Heart left ventricle (tissue), 16 donors: ENCODE measurements at regions not wholly inside any gene's neighbourhood (a gene's known extent, or its start where the extent isn't known, plus 50 kb on each side); places are given as distances from the start of the nearest gene placed in this dataset.

ENCODE experiments used
- ATAC-seq, 4 donors: fragments of 200-7000 bp; cut with Tn5 transposase; one replicate each; pipeline ENCODE4 v1.9.1; 2020 to 2022; ENCODE audit warnings: moderate library complexity in 4 of 4, mild to moderate bottlenecking in 3 of 4, moderate number of reproducible peaks in 1 of 4
- DNase-seq, 5 donors: peaks; one replicate each; pipeline ENCODE4 v3.0.0-alpha.2; 2020
- H3K27ac ChIP-seq, 12 donors: fragments of 200-600 bp; sonication (generic) in 4 of 12; one replicate each; pipeline versions ENCODE4 v1.5.0 to v1.8.0; 2016 to 2022; ENCODE audit warnings: mild to moderate bottlenecking in 2 of 12
- H3K27me3 ChIP-seq, 9 donors: fragments of 200-600 bp; sonication (generic) in 2 of 9; one replicate each; pipeline versions ENCODE4 v1.5.1 to v1.8.0; 2016 to 2022; ENCODE audit warnings: mild to moderate bottlenecking in 3 of 9
- H3K36me3 ChIP-seq, 9 donors: fragments of 200-600 bp; sonication (generic) in 2 of 9; one replicate each; pipeline versions ENCODE4 v1.5.0 to v1.8.0; 2018 to 2022; ENCODE audit warnings: mild to moderate bottlenecking in 2 of 9
- H3K4me1 ChIP-seq, 12 donors: fragments of 200-600 bp; sonication (generic) in 4 of 12; one replicate each; pipeline versions ENCODE4 v1.5.0 to v1.8.0; 2016 to 2022; ENCODE audit warnings: mild to moderate bottlenecking in 3 of 12
- H3K4me3 ChIP-seq, 12 donors: fragments of 200-600 bp; sonication (generic) in 4 of 12; one replicate each; pipeline versions ENCODE4 v1.5.0 to v1.8.0; 2017 to 2022; ENCODE audit warnings: mild to moderate bottlenecking in 9 of 12, moderate library complexity in 4 of 12
- H3K9me3 ChIP-seq, 12 donors: fragments of 200-600 bp; sonication (generic) in 4 of 12; one replicate each; pipeline versions ENCODE4 v1.5.0 to v1.8.0; 2016 to 2022; ENCODE audit warnings: mild to moderate bottlenecking in 1 of 12
- CTCF ChIP-seq, 12 donors: fragments of 200-600 bp; sonication (generic) in 4 of 12; IDR thresholded peaks; one replicate each; pipeline versions ENCODE4 v1.5.0 to v1.8.0; 2018 to 2022; ENCODE audit warnings: antibody characterized with exemption in 12 of 12, mild to moderate bottlenecking in 5 of 12
- POLR2A ChIP-seq, 2 donors: fragments of 450-650 bp; IDR thresholded peaks; one replicate each; pipeline ENCODE4 v1.6.1; 2017; ENCODE audit warnings: antibody characterized with exemption in 2 of 2, mild to moderate bottlenecking in 2 of 2, moderate library complexity in 2 of 2
- WGBS, 4 donors: extraction: QIAGEN DNeasy Blood & Tissue Kit in 2 of 4; methylation state at CpG; one replicate each; pipeline versions ENCODE4 v1.1.5 to v1.1.7; 2013 to 2018; 5-methylcytosine and 5-hydroxymethylcytosine counted together
- intact Hi-C, 10 donors: fragments of 100-400 bp; cut with DNase I; formaldehyde crosslinking; loops; one replicate each; pipeline versions ENCODE4 v1.11.1 to v1.14.2; 2022
- donor health status: ischemic (EF 13 %, LVEDD 7.1; RV severe dilation, severe dysfunction).
- donor health status: healthy with polysubstance abuse.
- donor health status: DM: no; HTN: yes; CAD: no.
- donor health status: DM: no; HTN: no; CAD: no.
- donor health status: ischemic (EF 25% LVEDD 6.9; RV normal size, moderate dysfunction).
- donor health status: ischemic (EF 25% LVEDD 5.7; RV mildly dilated, moderate dysfunction).
- donor health status: healthy.
- donor health status: DM: yes; HTN: yes; CAD: no.
- donor health status: ischemic (EF 35%, LVEDD 5.7; RV mildly dilated, moderate dysfunction).
- donor health status: nonischemic (EF 11% LVEDD 7.7; RV severe dilation, severe dysfunction).
- donor health status: DM: yes; HTN: yes; CAD: no.
- donor health status: PGD.
- donor health status: ischemic (EF 29% LVEDD 5.4; RV normal size, mild dysfunction).
- donor health status: nonischemic (EF 23%, LVEDD 6.1; RV moderate dilation, normal function).

- TF ChIP-seq CTCF (IDR thresholded peaks at IDR 0.05) = peak in 7 of 12 donors; percentile 11 to 42 (median 25)
- no peak for TF ChIP-seq POLR2A (IDR thresholded peaks at IDR 0.05)
- DNase-seq = peak in 1 of 5 donors; percentile 6
These were observed 648.5 kb upstream of the LRRN3 start for GRCh38 chr7:110442381-110442837.

DNA sequence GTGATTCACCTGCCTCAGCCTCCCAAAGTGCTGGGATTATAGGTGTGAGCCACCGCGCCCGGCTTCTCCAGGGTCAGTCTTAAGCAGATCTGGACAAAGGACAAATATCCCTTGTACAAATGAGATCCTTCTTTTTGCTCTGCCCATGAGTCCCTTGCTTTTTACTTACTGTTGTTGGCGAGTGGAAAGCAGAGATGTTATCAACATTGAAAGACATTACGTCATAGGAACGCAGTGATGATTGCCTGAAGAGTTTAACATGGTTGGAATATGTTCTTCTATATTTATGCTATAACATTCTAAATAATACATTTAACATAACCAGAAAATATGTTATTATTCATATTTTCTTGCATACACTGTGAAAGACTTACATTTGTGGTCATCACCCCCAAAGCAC is 644.3 kb upstream of the LRRN3 start:
- Histone ChIP-seq H3K36me3 (no peaks in the 10 kb centered on the region), H3K4me3 (no peak overlapping the region), H3K27me3 (no peaks in the 10 kb centered on the region), H3K4me1 (no peaks in the 10 kb centered on the region), H3K9me3 (no peaks in the 10 kb centered on the region), H3K27ac (no peak overlapping the region)
- TF ChIP-seq POLR2A (IDR thresholded peaks at IDR 0.05) (no peak), CTCF (IDR thresholded peaks at IDR 0.05) (no peak)
- DNase-seq (no peak), ATAC-seq (no peak)
- 89 to 93% (median 92%) methylated on average over 6 of the region's 6 CpGs for WGBS, 4 donors
- intact Hi-C loops = no loop called here

More at GRCh38 chr7:110442381-110442837, 648.5 kb upstream of the LRRN3 start:
- no peaks in the 10 kb centered on the region for H3K36me3 ChIP-seq
- ATAC-seq = peak in 2 of 4 donors; percentile 37 to 55
- intact Hi-C loops = no loop called here
- 22 to 31% (median 24%) methylated on average over 4 of the region's 4 CpGs for WGBS, 4 donors
- peaks cover 0 to 3% (median 0%) of the 10 kb centered on the region in 12 donors for H3K9me3 ChIP-seq
- H3K27me3 ChIP-seq = no peaks in the 10 kb centered on the region
- H3K4me1 ChIP-seq = no peaks in the 10 kb centered on the region
- no peak overlapping the region for H3K4me3 ChIP-seq
- H3K27ac ChIP-seq = no peak overlapping the region

DNA sequence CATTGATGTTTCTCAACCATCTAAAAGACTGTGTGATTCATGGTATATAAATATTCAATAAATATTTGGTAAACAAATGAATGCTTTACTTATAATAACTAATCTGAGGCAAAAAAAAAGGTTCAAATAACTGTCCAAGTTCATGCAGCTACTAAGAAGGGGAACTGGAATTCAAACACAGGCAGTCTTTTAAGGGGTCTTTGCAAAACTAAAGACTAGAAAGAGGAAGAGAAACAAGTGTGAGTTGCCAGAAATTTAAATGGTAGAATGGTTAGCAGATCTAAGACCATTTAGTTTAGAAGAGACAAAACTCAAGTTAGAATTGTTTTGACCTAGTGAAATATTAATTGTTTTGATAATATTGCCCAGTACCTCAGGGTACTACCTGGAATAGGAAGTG is 642.0 kb upstream of the LRRN3 start:
- Histone ChIP-seq H3K9me3 (no peaks in the 10 kb centered on the region), H3K27me3 (no peaks in the 10 kb centered on the region), H3K4me3 (no peak overlapping the region), H3K36me3 (no peaks in the 10 kb centered on the region), H3K27ac (no peak overlapping the region), H3K4me1 (no peaks in the 10 kb centered on the region)
- ATAC-seq (no peak), DNase-seq (no peak)
- TF ChIP-seq CTCF (IDR thresholded peaks at IDR 0.05) = no peak
- TF ChIP-seq POLR2A (IDR thresholded peaks at IDR 0.05) = no peak
- intact Hi-C loops = no loop called here

DNA sequence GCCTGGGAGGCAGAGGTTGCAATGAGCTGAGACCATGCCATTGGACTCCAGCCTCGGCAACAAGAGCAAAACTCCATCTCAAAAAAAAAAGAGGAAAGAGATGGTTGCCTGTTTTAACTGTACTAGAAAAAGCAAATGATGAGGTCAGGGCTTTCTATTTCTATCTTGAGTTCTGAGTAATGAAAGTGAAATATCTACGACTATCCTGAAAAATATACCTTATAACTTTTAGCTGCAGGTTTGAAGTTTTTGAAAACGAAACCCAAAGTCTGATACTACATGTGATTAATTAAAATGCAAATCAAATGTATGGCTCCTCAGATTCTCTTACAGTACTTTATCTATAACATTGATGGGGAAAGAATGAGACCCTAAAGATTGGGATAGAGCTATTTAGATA is 636.2 kb upstream of the LRRN3 start:
- TF ChIP-seq CTCF (IDR thresholded peaks at IDR 0.05) = no peak
- no peak for TF ChIP-seq POLR2A (IDR thresholded peaks at IDR 0.05)

More for the DNA sequence above, 636.2 kb upstream of the LRRN3 start:
- no peaks in the 10 kb centered on the region for H3K4me1 ChIP-seq
- no peak overlapping the region for H3K27ac ChIP-seq
- no peaks in the 10 kb centered on the region for H3K27me3 ChIP-seq
- no peak for ATAC-seq
- WGBS, 4 donors = 73 to 80% (median 76%) methylated on average over 3 of the region's 3 CpGs
- intact Hi-C loops = loop anchor here in 1 of 10 donors (10.0 kb wide), 1 partner anchor 60 kb away; no protein-coding TSS in a partner anchor
- H3K36me3 ChIP-seq = no peaks in the 10 kb centered on the region
- no peak overlapping the region for H3K4me3 ChIP-seq
- peaks cover 0 to 4% (median 0%) of the 10 kb centered on the region in 12 donors for H3K9me3 ChIP-seq
- DNase-seq = no peak
